ENCODE measurements at regions not wholly inside any gene's neighbourhood (a gene's known extent, or its start where the extent isn't known, plus 50 kb on each side); places are given as distances from the start of the nearest gene placed in this dataset.

DNA sequence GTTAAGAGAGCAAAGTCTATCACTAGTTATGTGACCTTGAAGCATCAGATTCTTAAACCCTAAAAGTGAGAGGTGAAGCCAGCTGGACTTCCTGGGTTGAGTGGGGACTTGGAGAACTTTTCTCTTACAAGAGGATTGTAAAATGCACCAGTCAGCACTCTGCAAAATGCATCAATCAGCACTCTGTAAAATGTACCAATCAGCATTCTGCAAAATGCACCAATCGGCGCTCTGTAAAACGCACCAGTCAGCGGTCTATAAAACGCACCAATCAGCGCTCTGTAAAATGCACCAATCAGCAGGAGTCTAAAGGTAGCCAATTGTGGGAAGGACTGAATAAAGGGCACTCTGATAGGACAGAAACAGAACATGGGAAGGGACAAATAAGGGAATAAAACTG is 291.6 kb upstream of the FAM98A start:
- in situ Hi-C loops (cut with MboI; ENCODE audit: low sequenced_read_pairs), result no loop called here

GRCh38 chr2:33877348-33878016 is 278.4 kb upstream of the FAM98A start:
- in situ Hi-C loops (cut with MboI; ENCODE audit: low sequenced_read_pairs), result no loop called here

- in situ Hi-C loops (cut with MboI; ENCODE audit: low sequenced_read_pairs), result no loop called here
Measured at GRCh38 chr2:33873076-33873605, 274.0 kb upstream of the FAM98A start.

DNA sequence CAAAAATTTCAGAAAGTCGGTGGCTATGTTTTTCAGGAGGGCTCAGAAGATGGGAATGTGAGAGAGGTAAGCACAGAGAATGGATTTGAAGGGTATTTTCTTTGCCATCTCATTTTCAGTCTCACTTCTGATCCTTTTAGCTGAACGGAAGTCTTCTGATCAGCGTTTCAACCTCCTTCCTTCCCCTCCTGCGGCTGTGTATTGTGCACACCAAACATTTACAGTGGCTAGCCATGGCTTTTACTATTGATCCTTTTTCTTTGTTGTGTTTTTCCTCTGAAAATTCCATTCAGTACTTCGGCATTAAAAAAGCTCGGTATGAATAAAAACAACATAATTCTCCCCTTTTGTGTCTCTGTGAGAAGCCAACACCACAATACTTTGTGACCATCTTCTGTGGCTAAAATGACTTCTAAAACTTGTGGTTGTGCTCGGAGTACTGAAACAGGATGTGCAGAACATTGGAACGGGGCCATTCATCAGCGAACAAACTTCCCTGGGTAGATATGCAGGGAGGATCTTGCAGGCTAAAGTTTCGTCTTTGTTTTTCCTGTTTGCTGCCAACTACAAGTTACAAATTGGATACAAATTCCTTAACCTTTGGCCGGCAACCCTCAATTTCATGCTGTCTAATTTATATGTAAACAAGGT is 260.8 kb upstream of the FAM98A start:
- in situ Hi-C loops (cut with MboI; ENCODE audit: low sequenced_read_pairs), result no loop called here

GRCh38 chr2:33859176-33859575 is 260.1 kb upstream of the FAM98A start:
- in situ Hi-C loops (cut with MboI; ENCODE audit: low sequenced_read_pairs), result no loop called here

DNA sequence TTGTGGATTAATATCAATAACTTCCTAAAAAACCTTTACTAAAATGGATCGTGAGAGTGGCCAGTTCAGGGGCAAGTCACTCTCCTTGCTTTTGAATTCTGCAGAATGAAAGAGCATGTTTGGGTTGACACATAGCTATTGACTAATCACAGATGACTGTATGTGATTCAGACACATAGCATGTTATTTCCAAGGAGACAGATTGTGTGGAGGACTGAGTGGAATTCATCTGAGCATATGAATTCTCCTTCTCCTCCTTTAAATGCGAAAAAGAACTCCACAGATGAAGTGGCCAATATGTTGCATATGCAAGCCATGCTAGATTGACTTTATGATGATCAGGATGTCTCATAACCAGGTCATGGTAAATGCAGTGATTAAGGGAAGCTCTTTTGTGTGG is 249.4 kb upstream of the FAM98A start:
- in situ Hi-C loops (cut with MboI; ENCODE audit: low sequenced_read_pairs), result no loop called here

- in situ Hi-C loops (cut with MboI; ENCODE audit: low sequenced_read_pairs), result no loop called here
Measured at GRCh38 chr2:33839791-33840190, 240.7 kb upstream of the FAM98A start.

DNA sequence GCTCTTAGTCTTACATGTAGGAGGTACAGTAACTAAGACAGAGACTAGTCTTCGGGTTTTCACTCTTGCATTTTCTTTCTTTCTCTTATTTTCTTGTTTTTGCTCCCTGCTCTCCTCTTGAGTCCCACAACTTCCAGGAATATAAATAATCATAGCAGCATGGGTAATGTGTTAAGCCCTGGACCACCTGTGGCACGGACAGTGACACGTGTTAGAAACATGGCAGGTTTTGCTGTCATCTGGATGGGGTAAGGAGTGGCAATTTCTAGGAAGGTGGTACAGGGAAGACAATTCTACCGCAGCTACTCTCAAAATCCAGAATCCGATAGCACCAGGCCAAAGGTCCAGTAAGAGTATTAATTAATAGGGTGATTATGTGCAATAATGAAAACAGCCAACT is 237.5 kb upstream of the FAM98A start:
- in situ Hi-C loops (cut with MboI; ENCODE audit: low sequenced_read_pairs), result no loop called here

DNA sequence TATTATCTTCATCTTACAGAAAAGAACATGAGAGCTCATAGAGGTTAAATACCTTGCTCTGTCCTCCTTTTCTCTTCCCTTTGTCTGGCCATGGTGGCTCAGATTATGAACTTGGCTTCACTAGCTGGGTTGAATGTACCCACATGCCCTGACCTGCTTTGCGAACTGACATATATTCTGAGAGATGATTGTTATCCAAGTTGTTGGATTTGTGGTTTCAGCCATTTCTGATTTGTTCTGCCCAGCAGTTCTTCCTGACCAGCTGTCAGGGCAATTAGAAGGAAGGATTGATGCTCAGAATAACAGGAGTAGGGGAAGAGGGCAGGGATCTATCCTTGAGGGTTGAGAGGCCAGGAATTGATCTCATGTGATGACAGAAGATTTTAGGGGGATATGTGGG is 236.8 kb upstream of the FAM98A start:
- in situ Hi-C loops (cut with MboI; ENCODE audit: low sequenced_read_pairs), result no loop called here

GRCh38 chr2:33822964-33823363 is 223.9 kb upstream of the FAM98A start:
- in situ Hi-C loops (cut with MboI; ENCODE audit: low sequenced_read_pairs), result no loop called here

- in situ Hi-C loops (cut with MboI; ENCODE audit: low sequenced_read_pairs), result no loop called here
Measured at GRCh38 chr2:33812707-33813106, 213.6 kb upstream of the FAM98A start.

DNA sequence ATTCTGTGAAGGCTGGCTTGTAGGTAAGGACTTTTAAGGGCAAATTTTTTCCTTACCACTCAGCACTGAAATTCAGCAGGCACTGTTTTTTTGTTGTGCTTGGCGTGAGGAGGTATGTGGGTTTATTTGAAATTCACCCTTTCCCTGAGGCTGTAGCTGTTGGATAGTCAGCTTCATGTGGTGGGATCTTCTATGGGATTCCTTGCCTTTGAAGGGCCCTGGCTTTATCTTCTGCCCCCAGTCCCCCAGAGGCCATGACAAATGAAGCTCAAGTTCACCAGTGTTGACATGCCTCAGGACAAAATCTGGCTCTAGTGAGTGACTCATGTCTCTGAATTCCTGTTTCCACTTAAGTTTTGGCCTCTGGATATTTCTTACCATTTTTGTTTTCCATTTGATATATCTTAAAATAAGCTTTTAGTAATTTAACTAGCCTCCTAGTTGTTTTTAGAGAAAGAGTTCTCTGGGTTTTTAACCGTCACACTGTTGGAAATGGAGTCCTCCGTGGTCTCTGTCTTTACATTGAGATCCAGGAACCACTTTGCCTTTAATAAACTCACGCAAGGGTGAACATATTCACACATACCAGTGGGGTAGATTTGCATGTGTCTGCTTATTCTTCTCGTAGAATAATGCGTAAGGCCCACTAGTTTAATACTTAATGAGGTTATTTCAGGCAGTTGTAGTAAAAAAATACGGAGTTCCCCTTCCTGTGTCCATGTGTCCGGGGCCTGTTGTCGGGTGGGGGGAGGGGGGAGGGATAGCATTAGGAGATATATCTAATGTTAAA is 211.1 kb upstream of the FAM98A start:
- in situ Hi-C loops (cut with MboI; ENCODE audit: low sequenced_read_pairs), result no loop called here

- in situ Hi-C loops (cut with MboI; ENCODE audit: low sequenced_read_pairs), result no loop called here
Measured at GRCh38 chr2:33806041-33806440, 206.9 kb upstream of the FAM98A start.

- in situ Hi-C loops (cut with MboI; ENCODE audit: low sequenced_read_pairs), result no loop called here
Measured at GRCh38 chr2:33804155-33804554, 205.1 kb upstream of the FAM98A start.

- in situ Hi-C loops (cut with MboI; ENCODE audit: low sequenced_read_pairs), result no loop called here
Measured at GRCh38 chr2:33796511-33796910, 197.4 kb upstream of the FAM98A start.

GRCh38 chr2:33791625-33792024 is 192.5 kb upstream of the FAM98A start:
- in situ Hi-C loops (cut with MboI; ENCODE audit: low sequenced_read_pairs), result no loop called here

GRCh38 chr2:33788044-33788443 is 188.9 kb upstream of the FAM98A start:
- in situ Hi-C loops (cut with MboI; ENCODE audit: low sequenced_read_pairs), result no loop called here

DNA sequence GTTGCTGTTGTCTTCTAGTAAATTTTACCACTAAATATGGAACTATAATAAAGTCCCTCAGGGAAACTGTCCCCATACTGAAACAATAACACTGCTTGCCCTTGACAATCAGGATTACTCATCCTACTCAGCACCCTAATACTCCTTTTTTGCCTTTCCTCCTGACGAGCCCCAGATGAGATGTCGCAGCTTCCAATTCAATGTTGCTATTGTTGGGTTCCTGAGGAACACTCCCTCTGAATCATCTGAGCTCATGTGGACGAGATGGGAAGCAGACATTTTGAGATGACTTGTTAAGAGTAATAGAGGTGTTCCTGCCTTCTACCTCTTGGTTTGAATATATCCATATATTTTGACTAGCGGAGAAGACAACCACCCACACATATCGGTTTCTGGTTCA is 187.8 kb upstream of the FAM98A start:
- in situ Hi-C loops (cut with MboI; ENCODE audit: low sequenced_read_pairs), result no loop called here

GRCh38 chr2:33785201-33786106 is 186.4 kb upstream of the FAM98A start:
- in situ Hi-C loops (cut with MboI; ENCODE audit: low sequenced_read_pairs), result no loop called here

DNA sequence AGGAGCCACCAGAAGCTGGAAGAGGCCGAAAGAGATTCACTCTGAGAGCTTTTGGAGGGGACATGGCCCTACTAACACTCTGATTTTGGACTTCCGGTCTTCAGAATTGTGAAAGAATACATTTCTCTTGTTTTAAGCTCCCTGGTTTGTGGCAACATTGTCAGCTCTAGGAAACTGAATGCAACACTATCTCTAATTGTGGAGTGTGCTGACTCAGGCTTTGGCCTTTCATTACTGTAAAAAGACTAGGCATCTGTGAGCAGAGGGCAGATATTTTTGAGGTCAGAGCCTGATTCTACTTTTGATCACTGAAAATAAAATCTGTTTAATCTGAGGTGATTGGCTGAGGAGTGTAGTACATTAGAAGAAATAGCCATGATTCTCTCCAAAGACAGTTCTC is 185.4 kb upstream of the FAM98A start:
- in situ Hi-C loops (cut with MboI; ENCODE audit: low sequenced_read_pairs), result no loop called here
